Ishikawa (cell line): ENCODE measurements at regions not wholly inside any gene's neighbourhood (a gene's known extent, or its start where the extent isn't known, plus 50 kb on each side); places are given as distances from the start of the nearest gene placed in this dataset.

Experiments used
- CEBPB ChIP-seq: IDR thresholded peaks from 2 replicates; pipeline ENCODE4 v1.6.1; 2012
- CREB1 ChIP-seq: IDR thresholded peaks from 2 replicates; pipeline ENCODE4 v1.6.1; 2012; ENCODE audit warnings: low read depth
- EGR1 ChIP-seq: IDR thresholded peaks from 2 replicates; pipeline ENCODE4 v1.6.1; 2012
- EP300 ChIP-seq: IDR thresholded peaks from 2 replicates; pipeline ENCODE4 v1.6.1; 2012; ENCODE audit warnings: borderline replicate concordance
- FOXM1 ChIP-seq: IDR thresholded peaks from 2 replicates; pipeline ENCODE4 v1.6.1; 2012; ENCODE audit warnings: low read depth, borderline replicate concordance
- MAX ChIP-seq: IDR thresholded peaks from 2 replicates; pipeline ENCODE4 v1.6.1; 2012
- NFIC ChIP-seq: IDR thresholded peaks from 2 replicates; pipeline ENCODE4 v1.6.1; 2012
- RAD21 ChIP-seq: IDR thresholded peaks from 2 replicates; pipeline ENCODE4 v1.6.1; 2012; ENCODE audit warnings: low read depth
- TAF1 ChIP-seq: IDR thresholded peaks from 2 replicates; pipeline ENCODE4 v1.6.1; 2012; ENCODE audit warnings: low read depth, mild to moderate bottlenecking
- TCF12 ChIP-seq: IDR thresholded peaks from 2 replicates; pipeline ENCODE4 v1.6.1; 2012; ENCODE audit warnings: low read depth
- TEAD4 ChIP-seq: IDR thresholded peaks from 2 replicates; pipeline ENCODE4 v1.6.1; 2012
- USF1 ChIP-seq: IDR thresholded peaks from 2 replicates; pipeline ENCODE4 v1.6.1; 2012
- YY1 ChIP-seq: IDR thresholded peaks from 2 replicates; pipeline ENCODE4 v1.6.1; 2012; ENCODE audit warnings: low read depth
- ZBTB7A ChIP-seq: IDR thresholded peaks from 2 replicates; pipeline ENCODE4 v1.6.1; 2012; ENCODE audit warnings: low read depth
- TF ChIP-seq, protein P1 (sequence below): IDR thresholded peaks from 2 replicates; pipeline ENCODE4 v1.6.1; 2012; ENCODE audit warnings: low read depth, mild to moderate bottlenecking

- TF ChIP-seq CREB1, result no peak
- no peak for TF ChIP-seq TEAD4
- TF ChIP-seq EP300, result no peak
- TF ChIP-seq TAF1, result no peak
- TF ChIP-seq RAD21, result no peak
- no peak for TF ChIP-seq TCF12
- no peak for TF ChIP-seq EGR1
- no peak for TF ChIP-seq YY1
- TF ChIP-seq CEBPB, result no peak
- TF ChIP-seq FOXM1, result no peak
- TF ChIP-seq MAX, result no peak
- no peak for TF ChIP-seq USF1
- TF ChIP-seq ZBTB7A, result no peak
- TF ChIP-seq, protein P1, sequence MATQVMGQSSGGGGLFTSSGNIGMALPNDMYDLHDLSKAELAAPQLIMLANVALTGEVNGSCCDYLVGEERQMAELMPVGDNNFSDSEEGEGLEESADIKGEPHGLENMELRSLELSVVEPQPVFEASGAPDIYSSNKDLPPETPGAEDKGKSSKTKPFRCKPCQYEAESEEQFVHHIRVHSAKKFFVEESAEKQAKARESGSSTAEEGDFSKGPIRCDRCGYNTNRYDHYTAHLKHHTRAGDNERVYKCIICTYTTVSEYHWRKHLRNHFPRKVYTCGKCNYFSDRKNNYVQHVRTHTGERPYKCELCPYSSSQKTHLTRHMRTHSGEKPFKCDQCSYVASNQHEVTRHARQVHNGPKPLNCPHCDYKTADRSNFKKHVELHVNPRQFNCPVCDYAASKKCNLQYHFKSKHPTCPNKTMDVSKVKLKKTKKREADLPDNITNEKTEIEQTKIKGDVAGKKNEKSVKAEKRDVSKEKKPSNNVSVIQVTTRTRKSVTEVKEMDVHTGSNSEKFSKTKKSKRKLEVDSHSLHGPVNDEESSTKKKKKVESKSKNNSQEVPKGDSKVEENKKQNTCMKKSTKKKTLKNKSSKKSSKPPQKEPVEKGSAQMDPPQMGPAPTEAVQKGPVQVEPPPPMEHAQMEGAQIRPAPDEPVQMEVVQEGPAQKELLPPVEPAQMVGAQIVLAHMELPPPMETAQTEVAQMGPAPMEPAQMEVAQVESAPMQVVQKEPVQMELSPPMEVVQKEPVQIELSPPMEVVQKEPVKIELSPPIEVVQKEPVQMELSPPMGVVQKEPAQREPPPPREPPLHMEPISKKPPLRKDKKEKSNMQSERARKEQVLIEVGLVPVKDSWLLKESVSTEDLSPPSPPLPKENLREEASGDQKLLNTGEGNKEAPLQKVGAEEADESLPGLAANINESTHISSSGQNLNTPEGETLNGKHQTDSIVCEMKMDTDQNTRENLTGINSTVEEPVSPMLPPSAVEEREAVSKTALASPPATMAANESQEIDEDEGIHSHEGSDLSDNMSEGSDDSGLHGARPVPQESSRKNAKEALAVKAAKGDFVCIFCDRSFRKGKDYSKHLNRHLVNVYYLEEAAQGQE, result no peak
- TF ChIP-seq NFIC, result no peak
These were observed 450.4 kb upstream of the TCF4 start for GRCh38 chr18:56038171-56039030.

- TF ChIP-seq TCF12 (no peak), CEBPB (no peak), NFIC (no peak), CREB1 (no peak), FOXM1 (no peak)
- TF ChIP-seq, protein P1, result no peak
These were observed 448.7 kb upstream of the TCF4 start for GRCh38 chr18:56036741-56037140.

GRCh38 chr18:56035546-56035945, 447.6 kb upstream of the TCF4 start:
- TF ChIP-seq EP300, result no peak
- TF ChIP-seq TAF1, result no peak
- TF ChIP-seq YY1, result no peak
- TF ChIP-seq EGR1, result no peak
- no peak for TF ChIP-seq USF1
- TF ChIP-seq FOXM1, result no peak
- TF ChIP-seq CEBPB, result no peak
- no peak for TF ChIP-seq MAX
- TF ChIP-seq, protein P1, result no peak
- no peak for TF ChIP-seq CREB1
- TF ChIP-seq TCF12, result no peak
- TF ChIP-seq NFIC, result no peak
- no peak for TF ChIP-seq TEAD4
- no peak for TF ChIP-seq ZBTB7A
- TF ChIP-seq RAD21, result no peak

GRCh38 chr18:56034949-56035348, 447.0 kb upstream of the TCF4 start:
- no peak for TF ChIP-seq ZBTB7A
- no peak for TF ChIP-seq CREB1
- TF ChIP-seq TCF12, result no peak
- TF ChIP-seq YY1, result no peak
- no peak for TF ChIP-seq FOXM1
- no peak for TF ChIP-seq CEBPB
- TF ChIP-seq TEAD4, result no peak
- no peak for TF ChIP-seq EP300
- TF ChIP-seq EGR1, result no peak
- TF ChIP-seq RAD21, result no peak
- TF ChIP-seq USF1, result no peak
